ENCODE measurements at regions not wholly inside any gene's neighbourhood (a gene's known extent, or its start where the extent isn't known, plus 50 kb on each side); places are given as distances from the start of the nearest gene placed in this dataset.

- TF ChIP-seq, protein P1, sequence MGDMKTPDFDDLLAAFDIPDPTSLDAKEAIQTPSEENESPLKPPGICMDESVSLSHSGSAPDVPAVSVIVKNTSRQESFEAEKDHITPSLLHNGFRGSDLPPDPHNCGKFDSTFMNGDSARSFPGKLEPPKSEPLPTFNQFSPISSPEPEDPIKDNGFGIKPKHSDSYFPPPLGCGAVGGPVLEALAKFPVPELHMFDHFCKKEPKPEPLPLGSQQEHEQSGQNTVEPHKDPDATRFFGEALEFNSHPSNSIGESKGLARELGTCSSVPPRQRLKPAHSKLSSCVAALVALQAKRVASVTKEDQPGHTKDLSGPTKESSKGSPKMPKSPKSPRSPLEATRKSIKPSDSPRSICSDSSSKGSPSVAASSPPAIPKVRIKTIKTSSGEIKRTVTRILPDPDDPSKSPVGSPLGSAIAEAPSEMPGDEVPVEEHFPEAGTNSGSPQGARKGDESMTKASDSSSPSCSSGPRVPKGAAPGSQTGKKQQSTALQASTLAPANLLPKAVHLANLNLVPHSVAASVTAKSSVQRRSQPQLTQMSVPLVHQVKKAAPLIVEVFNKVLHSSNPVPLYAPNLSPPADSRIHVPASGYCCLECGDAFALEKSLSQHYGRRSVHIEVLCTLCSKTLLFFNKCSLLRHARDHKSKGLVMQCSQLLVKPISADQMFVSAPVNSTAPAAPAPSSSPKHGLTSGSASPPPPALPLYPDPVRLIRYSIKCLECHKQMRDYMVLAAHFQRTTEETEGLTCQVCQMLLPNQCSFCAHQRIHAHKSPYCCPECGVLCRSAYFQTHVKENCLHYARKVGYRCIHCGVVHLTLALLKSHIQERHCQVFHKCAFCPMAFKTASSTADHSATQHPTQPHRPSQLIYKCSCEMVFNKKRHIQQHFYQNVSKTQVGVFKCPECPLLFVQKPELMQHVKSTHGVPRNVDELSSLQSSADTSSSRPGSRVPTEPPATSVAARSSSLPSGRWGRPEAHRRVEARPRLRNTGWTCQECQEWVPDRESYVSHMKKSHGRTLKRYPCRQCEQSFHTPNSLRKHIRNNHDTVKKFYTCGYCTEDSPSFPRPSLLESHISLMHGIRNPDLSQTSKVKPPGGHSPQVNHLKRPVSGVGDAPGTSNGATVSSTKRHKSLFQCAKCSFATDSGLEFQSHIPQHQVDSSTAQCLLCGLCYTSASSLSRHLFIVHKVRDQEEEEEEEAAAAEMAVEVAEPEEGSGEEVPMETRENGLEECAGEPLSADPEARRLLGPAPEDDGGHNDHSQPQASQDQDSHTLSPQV (IDR thresholded peaks at IDR 0.05): no peak
- TF ChIP-seq DPF2 (IDR thresholded peaks at IDR 0.05) (peak; percentile 87), GATAD2B (conservative IDR thresholded peaks at IDR 0.05; ENCODE audit: low read depth) (0 out of 2 replicates have a peak, but pooled peaks have one; percentile 37), MYB (IDR thresholded peaks at IDR 0.05; ENCODE audit: borderline replicate concordance, low read depth, low read length) (no peak; the same call in 1 of the 2 replicates), POLR2AphosphoS5 (IDR thresholded peaks at IDR 0.05; ENCODE audit: low read length) (peak; percentile 50; the same call in 1 of the 2 replicates), BRCA1 (IDR thresholded peaks at IDR 0.05; ENCODE audit: low read depth, low read length) (no peak), RUNX3 (IDR thresholded peaks at IDR 0.05; ENCODE audit: low read length) (peak; percentile 91), KLF5 (IDR thresholded peaks at IDR 0.05; ENCODE audit: partially characterized antibody) (peak; percentile 63), SMC3 (IDR thresholded peaks at IDR 0.05; ENCODE audit: borderline replicate concordance, low read length) (no peak), SMARCA5 (IDR thresholded peaks at IDR 0.05) (no peak), SREBF2 (IDR thresholded peaks at IDR 0.05; ENCODE audit: low read length) (no peak), ATF7 (IDR thresholded peaks at IDR 0.05; ENCODE audit: low read depth) (peak; percentile 85), TCF12 (IDR thresholded peaks at IDR 0.05; ENCODE audit: low read depth, low read length) (peak; percentile 6; the same call in 1 of the 2 replicates), ZNF274 (IDR thresholded peaks at IDR 0.05; ENCODE audit: insufficient read depth, insufficient read length) (no peak), JUNB (IDR thresholded peaks at IDR 0.05) (peak; percentile 85), MXI1 (IDR thresholded peaks at IDR 0.05; ENCODE audit: low read depth, low read length) (peak; percentile 30; the same call in 1 of the 2 replicates), ESRRA (IDR thresholded peaks at IDR 0.05; ENCODE audit: low read length) (no peak), RAD51 (IDR thresholded peaks at IDR 0.05) (peak; percentile 84), CBFB (IDR thresholded peaks at IDR 0.05; ENCODE audit: low read depth) (peak; percentile 94), ZSCAN29 (IDR thresholded peaks at IDR 0.05) (no peak)
- TF ChIP-seq, protein P2, sequence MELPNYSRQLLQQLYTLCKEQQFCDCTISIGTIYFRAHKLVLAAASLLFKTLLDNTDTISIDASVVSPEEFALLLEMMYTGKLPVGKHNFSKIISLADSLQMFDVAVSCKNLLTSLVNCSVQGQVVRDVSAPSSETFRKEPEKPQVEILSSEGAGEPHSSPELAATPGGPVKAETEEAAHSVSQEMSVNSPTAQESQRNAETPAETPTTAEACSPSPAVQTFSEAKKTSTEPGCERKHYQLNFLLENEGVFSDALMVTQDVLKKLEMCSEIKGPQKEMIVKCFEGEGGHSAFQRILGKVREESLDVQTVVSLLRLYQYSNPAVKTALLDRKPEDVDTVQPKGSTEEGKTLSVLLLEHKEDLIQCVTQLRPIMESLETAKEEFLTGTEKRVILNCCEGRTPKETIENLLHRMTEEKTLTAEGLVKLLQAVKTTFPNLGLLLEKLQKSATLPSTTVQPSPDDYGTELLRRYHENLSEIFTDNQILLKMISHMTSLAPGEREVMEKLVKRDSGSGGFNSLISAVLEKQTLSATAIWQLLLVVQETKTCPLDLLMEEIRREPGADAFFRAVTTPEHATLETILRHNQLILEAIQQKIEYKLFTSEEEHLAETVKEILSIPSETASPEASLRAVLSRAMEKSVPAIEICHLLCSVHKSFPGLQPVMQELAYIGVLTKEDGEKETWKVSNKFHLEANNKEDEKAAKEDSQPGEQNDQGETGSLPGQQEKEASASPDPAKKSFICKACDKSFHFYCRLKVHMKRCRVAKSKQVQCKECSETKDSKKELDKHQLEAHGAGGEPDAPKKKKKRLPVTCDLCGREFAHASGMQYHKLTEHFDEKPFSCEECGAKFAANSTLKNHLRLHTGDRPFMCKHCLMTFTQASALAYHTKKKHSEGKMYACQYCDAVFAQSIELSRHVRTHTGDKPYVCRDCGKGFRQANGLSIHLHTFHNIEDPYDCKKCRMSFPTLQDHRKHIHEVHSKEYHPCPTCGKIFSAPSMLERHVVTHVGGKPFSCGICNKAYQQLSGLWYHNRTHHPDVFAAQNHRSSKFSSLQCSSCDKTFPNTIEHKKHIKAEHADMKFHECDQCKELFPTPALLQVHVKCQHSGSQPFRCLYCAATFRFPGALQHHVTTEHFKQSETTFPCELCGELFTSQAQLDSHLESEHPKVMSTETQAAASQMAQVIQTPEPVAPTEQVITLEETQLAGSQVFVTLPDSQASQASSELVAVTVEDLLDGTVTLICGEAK (IDR thresholded peaks at IDR 0.05; ENCODE audit: borderline replicate concordance): peak; percentile 35; the same call in 1 of the 2 replicates
- TF ChIP-seq, protein P3, sequence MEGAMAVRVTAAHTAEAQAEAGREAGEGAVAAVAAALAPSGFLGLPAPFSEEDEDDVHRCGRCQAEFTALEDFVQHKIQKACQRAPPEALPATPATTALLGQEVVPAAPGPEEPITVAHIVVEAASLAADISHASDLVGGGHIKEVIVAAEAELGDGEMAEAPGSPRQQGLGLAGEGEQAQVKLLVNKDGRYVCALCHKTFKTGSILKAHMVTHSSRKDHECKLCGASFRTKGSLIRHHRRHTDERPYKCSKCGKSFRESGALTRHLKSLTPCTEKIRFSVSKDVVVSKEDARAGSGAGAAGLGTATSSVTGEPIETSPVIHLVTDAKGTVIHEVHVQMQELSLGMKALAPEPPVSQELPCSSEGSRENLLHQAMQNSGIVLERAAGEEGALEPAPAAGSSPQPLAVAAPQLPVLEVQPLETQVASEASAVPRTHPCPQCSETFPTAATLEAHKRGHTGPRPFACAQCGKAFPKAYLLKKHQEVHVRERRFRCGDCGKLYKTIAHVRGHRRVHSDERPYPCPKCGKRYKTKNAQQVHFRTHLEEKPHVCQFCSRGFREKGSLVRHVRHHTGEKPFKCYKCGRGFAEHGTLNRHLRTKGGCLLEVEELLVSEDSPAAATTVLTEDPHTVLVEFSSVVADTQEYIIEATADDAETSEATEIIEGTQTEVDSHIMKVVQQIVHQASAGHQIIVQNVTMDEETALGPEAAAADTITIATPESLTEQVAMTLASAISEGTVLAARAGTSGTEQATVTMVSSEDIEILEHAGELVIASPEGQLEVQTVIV (IDR thresholded peaks at IDR 0.05; ENCODE audit: borderline replicate concordance, partially characterized antibody): no peak
These were observed 120.8 kb downstream of the LMO4 start (continued) for GRCh38 chr1:87449348-87449963.

Measured in GM12878 (cell line).